ENCODE measurements at regions not wholly inside any gene's neighbourhood (a gene's known extent, or its start where the extent isn't known, plus 50 kb on each side); places are given as distances from the start of the nearest gene placed in this dataset.

DNA sequence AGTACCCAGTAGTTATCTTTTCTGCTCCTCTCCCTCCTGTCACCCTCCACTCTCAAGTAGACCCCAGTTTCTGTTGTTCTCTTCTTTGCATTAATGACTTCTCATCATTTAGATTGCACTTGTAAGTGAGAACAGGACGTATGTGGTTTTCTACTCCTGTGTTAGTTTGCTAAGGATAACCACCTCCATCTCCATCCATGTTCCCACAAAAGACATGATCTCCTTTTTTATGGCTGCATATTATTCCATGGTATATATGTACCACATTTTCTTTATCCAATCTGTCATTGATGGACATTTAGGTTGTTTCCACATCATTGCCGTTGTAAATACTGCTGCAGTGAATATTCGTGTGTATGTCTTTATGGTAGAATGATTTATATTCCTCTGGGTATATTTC, 1346.5 kb downstream of the MRPL39 start (continued):
- TF ChIP-seq, protein P1, sequence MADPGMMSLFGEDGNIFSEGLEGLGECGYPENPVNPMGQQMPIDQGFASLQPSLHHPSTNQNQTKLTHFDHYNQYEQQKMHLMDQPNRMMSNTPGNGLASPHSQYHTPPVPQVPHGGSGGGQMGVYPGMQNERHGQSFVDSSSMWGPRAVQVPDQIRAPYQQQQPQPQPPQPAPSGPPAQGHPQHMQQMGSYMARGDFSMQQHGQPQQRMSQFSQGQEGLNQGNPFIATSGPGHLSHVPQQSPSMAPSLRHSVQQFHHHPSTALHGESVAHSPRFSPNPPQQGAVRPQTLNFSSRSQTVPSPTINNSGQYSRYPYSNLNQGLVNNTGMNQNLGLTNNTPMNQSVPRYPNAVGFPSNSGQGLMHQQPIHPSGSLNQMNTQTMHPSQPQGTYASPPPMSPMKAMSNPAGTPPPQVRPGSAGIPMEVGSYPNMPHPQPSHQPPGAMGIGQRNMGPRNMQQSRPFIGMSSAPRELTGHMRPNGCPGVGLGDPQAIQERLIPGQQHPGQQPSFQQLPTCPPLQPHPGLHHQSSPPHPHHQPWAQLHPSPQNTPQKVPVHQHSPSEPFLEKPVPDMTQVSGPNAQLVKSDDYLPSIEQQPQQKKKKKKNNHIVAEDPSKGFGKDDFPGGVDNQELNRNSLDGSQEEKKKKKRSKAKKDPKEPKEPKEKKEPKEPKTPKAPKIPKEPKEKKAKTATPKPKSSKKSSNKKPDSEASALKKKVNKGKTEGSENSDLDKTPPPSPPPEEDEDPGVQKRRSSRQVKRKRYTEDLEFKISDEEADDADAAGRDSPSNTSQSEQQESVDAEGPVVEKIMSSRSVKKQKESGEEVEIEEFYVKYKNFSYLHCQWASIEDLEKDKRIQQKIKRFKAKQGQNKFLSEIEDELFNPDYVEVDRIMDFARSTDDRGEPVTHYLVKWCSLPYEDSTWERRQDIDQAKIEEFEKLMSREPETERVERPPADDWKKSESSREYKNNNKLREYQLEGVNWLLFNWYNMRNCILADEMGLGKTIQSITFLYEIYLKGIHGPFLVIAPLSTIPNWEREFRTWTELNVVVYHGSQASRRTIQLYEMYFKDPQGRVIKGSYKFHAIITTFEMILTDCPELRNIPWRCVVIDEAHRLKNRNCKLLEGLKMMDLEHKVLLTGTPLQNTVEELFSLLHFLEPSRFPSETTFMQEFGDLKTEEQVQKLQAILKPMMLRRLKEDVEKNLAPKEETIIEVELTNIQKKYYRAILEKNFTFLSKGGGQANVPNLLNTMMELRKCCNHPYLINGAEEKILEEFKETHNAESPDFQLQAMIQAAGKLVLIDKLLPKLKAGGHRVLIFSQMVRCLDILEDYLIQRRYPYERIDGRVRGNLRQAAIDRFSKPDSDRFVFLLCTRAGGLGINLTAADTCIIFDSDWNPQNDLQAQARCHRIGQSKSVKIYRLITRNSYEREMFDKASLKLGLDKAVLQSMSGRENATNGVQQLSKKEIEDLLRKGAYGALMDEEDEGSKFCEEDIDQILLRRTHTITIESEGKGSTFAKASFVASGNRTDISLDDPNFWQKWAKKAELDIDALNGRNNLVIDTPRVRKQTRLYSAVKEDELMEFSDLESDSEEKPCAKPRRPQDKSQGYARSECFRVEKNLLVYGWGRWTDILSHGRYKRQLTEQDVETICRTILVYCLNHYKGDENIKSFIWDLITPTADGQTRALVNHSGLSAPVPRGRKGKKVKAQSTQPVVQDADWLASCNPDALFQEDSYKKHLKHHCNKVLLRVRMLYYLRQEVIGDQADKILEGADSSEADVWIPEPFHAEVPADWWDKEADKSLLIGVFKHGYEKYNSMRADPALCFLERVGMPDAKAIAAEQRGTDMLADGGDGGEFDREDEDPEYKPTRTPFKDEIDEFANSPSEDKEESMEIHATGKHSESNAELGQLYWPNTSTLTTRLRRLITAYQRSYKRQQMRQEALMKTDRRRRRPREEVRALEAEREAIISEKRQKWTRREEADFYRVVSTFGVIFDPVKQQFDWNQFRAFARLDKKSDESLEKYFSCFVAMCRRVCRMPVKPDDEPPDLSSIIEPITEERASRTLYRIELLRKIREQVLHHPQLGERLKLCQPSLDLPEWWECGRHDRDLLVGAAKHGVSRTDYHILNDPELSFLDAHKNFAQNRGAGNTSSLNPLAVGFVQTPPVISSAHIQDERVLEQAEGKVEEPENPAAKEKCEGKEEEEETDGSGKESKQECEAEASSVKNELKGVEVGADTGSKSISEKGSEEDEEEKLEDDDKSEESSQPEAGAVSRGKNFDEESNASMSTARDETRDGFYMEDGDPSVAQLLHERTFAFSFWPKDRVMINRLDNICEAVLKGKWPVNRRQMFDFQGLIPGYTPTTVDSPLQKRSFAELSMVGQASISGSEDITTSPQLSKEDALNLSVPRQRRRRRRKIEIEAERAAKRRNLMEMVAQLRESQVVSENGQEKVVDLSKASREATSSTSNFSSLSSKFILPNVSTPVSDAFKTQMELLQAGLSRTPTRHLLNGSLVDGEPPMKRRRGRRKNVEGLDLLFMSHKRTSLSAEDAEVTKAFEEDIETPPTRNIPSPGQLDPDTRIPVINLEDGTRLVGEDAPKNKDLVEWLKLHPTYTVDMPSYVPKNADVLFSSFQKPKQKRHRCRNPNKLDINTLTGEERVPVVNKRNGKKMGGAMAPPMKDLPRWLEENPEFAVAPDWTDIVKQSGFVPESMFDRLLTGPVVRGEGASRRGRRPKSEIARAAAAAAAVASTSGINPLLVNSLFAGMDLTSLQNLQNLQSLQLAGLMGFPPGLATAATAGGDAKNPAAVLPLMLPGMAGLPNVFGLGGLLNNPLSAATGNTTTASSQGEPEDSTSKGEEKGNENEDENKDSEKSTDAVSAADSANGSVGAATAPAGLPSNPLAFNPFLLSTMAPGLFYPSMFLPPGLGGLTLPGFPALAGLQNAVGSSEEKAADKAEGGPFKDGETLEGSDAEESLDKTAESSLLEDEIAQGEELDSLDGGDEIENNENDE (IDR thresholded peaks at IDR 0.05; ENCODE audit: insufficient replicate concordance, low read length) = no peak
- TF ChIP-seq TAF1 (IDR thresholded peaks at IDR 0.05; ENCODE audit: low read depth, low read length) = no peak
- TF ChIP-seq CHD2 (IDR thresholded peaks at IDR 0.05; ENCODE audit: low read length) = no peak
